ENCODE measurements at regions not wholly inside any gene's neighbourhood (a gene's known extent, or its start where the extent isn't known, plus 50 kb on each side); places are given as distances from the start of the nearest gene placed in this dataset.

- TF ChIP-seq CTCF (IDR thresholded peaks at IDR 0.05) (no peak), POLR2A (IDR thresholded peaks at IDR 0.05) (no peak), EP300 (IDR thresholded peaks at IDR 0.05; ENCODE audit: low read depth) (no peak)
Observed at GRCh38 chr10:4609251-4609650, 216.8 kb upstream of the AKR1E2 start.
